ENCODE measurements at regions not wholly inside any gene's neighbourhood (a gene's known extent, or its start where the extent isn't known, plus 50 kb on each side); places are given as distances from the start of the nearest gene placed in this dataset.

GRCh38 chr1:163744301-163744887, 422.6 kb downstream of the NUF2 start:
- H3K79me2 ChIP-seq (ENCODE audit: control insufficient read depth, insufficient read depth, low read length), result no peaks in the 10 kb centered on the region
- DNase-seq (ENCODE audit: low read depth, low spot score) (no peak), FAIRE-seq (no peak), ATAC-seq (no peak)
- H3K4me3 ChIP-seq, result no peak overlapping the region
- ChIA-PET CTCF (no interaction called here), POLR2A (no interaction called here), RAD21 (ENCODE audit: unreplicated experiment) (no interaction called here), SMC1A (ENCODE audit: uncharacterized antibody, unreplicated experiment) (no interaction called here)
- no peak overlapping the region for H3K27ac ChIP-seq (ENCODE audit: control insufficient read depth, insufficient read depth)
- H3K27me3 ChIP-seq (replicated peaks in 1 of 2; ENCODE audit: control insufficient read depth in 2 of 2, insufficient read depth in 2 of 2, low read length in 1 of 2), result no peaks in the 10 kb centered on the region
- no peaks in the 10 kb centered on the region for H4K20me1 ChIP-seq (ENCODE audit: control insufficient read depth, insufficient read depth)
- intact Hi-C loops (cut with micrococcal nuclease; ENCODE audit: unreplicated experiment) (no loop called here), in situ Hi-C loops (cut with MboI) (no loop called here)
- H3K4me1 ChIP-seq (ENCODE audit: control insufficient read depth, insufficient read depth, low read length), result no peaks in the 10 kb centered on the region
- H3K36me3 ChIP-seq (ENCODE audit: control insufficient read depth in 2 of 2, insufficient read depth in 2 of 2, low read length in 1 of 2), result no peaks in the 10 kb centered on the region
- H3K4me2 ChIP-seq (ENCODE audit: control insufficient read depth, insufficient read depth), result no peak overlapping the region
- 0% methylated on average over 2 of the region's 2 CpGs for WGBS (ENCODE audit: insufficient coverage, insufficient replicate concordance, low lambda C conversion rate, missing lambda C conversion rate)
- BruUV-seq (replicated peaks), result no TSS peak
- TF ChIP-seq ZNF274 (IDR thresholded peaks at IDR 0.05; ENCODE audit: insufficient read depth, insufficient read length), result no peak
- TF ChIP-seq IKZF1 (conservative IDR thresholded peaks at IDR 0.05), result no peak
- no peak for TF ChIP-seq SUZ12 (IDR thresholded peaks at IDR 0.05; ENCODE audit: unreplicated experiment)
- no peak for TF ChIP-seq EGR1 (IDR thresholded peaks at IDR 0.05; ENCODE audit: borderline replicate concordance in 1 of 2, low read depth in 2 of 2, low read length in 2 of 2)
- TF ChIP-seq, protein P1, sequence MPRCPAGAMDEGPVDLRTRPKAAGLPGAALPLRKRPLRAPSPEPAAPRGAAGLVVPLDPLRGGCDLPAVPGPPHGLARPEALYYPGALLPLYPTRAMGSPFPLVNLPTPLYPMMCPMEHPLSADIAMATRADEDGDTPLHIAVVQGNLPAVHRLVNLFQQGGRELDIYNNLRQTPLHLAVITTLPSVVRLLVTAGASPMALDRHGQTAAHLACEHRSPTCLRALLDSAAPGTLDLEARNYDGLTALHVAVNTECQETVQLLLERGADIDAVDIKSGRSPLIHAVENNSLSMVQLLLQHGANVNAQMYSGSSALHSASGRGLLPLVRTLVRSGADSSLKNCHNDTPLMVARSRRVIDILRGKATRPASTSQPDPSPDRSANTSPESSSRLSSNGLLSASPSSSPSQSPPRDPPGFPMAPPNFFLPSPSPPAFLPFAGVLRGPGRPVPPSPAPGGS (IDR thresholded peaks at IDR 0.05; ENCODE audit: borderline replicate concordance, insufficient read depth, low read depth, low read length, poor library complexity, severe bottlenecking), result no peak
- no peak for TF ChIP-seq FOXM1 (IDR thresholded peaks at IDR 0.05; ENCODE audit: low read depth, low read length)
- TF ChIP-seq, protein P2, sequence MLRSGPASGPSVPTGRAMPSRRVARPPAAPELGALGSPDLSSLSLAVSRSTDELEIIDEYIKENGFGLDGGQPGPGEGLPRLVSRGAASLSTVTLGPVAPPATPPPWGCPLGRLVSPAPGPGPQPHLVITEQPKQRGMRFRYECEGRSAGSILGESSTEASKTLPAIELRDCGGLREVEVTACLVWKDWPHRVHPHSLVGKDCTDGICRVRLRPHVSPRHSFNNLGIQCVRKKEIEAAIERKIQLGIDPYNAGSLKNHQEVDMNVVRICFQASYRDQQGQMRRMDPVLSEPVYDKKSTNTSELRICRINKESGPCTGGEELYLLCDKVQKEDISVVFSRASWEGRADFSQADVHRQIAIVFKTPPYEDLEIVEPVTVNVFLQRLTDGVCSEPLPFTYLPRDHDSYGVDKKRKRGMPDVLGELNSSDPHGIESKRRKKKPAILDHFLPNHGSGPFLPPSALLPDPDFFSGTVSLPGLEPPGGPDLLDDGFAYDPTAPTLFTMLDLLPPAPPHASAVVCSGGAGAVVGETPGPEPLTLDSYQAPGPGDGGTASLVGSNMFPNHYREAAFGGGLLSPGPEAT (IDR thresholded peaks at IDR 0.05; ENCODE audit: low read depth), result no peak
- TF ChIP-seq ETV6 (conservative IDR thresholded peaks at IDR 0.05 in 1 of 2, IDR thresholded peaks at IDR 0.05 in 1 of 2; ENCODE audit: borderline replicate concordance in 1 of 2, low read depth in 1 of 2), result no peak
- no peak overlapping the region for H2AFZ ChIP-seq (ENCODE audit: control insufficient read depth, low read depth, low read length)
- H3K9ac ChIP-seq (ENCODE audit: control insufficient read depth, insufficient read depth, low read length), result no peak overlapping the region
- H3K9me3 ChIP-seq (replicated peaks; ENCODE audit: control insufficient read depth, insufficient read depth, low read length), result no peaks in the 10 kb centered on the region
